Activated CD8-positive, alpha-beta memory T cell treated with anti-CD3 and anti-CD28 coated beads, Interleukin-2, amount 50 U/mL, for 1 hour (primary cell): ENCODE measurements at regions not wholly inside any gene's neighbourhood (a gene's known extent, or its start where the extent isn't known, plus 50 kb on each side); places are given as distances from the start of the nearest gene placed in this dataset.
"Not testable (repeated sequence)": the region's sequence is repeated elsewhere in the genome, so short reads cannot be mapped to it uniquely, and the experiment has no call there.

Experiments
- DNase-seq: peaks from one replicate; pipeline ENCODE4 v3.0.0-alpha.2; 2020; ENCODE audit errors: extremely low read depth

GRCh38 chr14:106192701-106193100 is 666.3 kb downstream of the TMEM121 start:
- not testable (repeated sequence) for DNase-seq

GRCh38 chr14:106196459-106196858 is 670.1 kb downstream of the TMEM121 start:
- DNase-seq = peak; percentile 36

GRCh38 chr14:106197264-106197663 is 670.9 kb downstream of the TMEM121 start:
- DNase-seq = not testable (repeated sequence)

GRCh38 chr14:106199097-106199496 is 672.7 kb downstream of the TMEM121 start:
- DNase-seq = no peak

- DNase-seq = no peak
Measured at GRCh38 chr14:106200541-106201315, 674.3 kb downstream of the TMEM121 start.

- DNase-seq = no peak
Measured at GRCh38 chr14:106201376-106201775, 675.0 kb downstream of the TMEM121 start.

GRCh38 chr14:106203438-106203837 is 677.1 kb downstream of the TMEM121 start:
- DNase-seq = no peak

GRCh38 chr14:106204063-106204462 is 677.7 kb downstream of the TMEM121 start:
- no peak for DNase-seq

- no peak for DNase-seq
Measured at GRCh38 chr14:106207316-106207715, 680.9 kb downstream of the TMEM121 start.

- no peak for DNase-seq
Measured at GRCh38 chr14:106208794-106209193, 682.4 kb downstream of the TMEM121 start.

GRCh38 chr14:106209755-106210154 is 683.4 kb downstream of the TMEM121 start:
- no peak for DNase-seq

- no peak for DNase-seq
Measured at GRCh38 chr14:106210650-106211049, 684.3 kb downstream of the TMEM121 start.

- no peak for DNase-seq
Measured at GRCh38 chr14:106211334-106211900, 685.0 kb downstream of the TMEM121 start.

- no peak for DNase-seq
Measured at GRCh38 chr14:106215229-106215628, 688.8 kb downstream of the TMEM121 start.

- DNase-seq = no peak
Measured at GRCh38 chr14:106216679-106217078, 690.3 kb downstream of the TMEM121 start.

- DNase-seq = no peak
Measured at GRCh38 chr14:106218174-106218573, 691.8 kb downstream of the TMEM121 start.

- no peak for DNase-seq
Measured at GRCh38 chr14:106222311-106222710, 695.9 kb downstream of the TMEM121 start.

GRCh38 chr14:106222731-106223130 is 696.3 kb downstream of the TMEM121 start:
- no peak for DNase-seq

- no peak for DNase-seq
Measured at GRCh38 chr14:106227793-106228192, 701.4 kb downstream of the TMEM121 start.

- no peak for DNase-seq
Measured at GRCh38 chr14:106228541-106229158, 702.3 kb downstream of the TMEM121 start.

- DNase-seq = no peak
Measured at GRCh38 chr14:106230071-106230470, 703.7 kb downstream of the TMEM121 start.

GRCh38 chr14:106233191-106233590 is 706.8 kb downstream of the TMEM121 start:
- not testable (repeated sequence) for DNase-seq
